ENCODE measurements at regions not wholly inside any gene's neighbourhood (a gene's known extent, or its start where the extent isn't known, plus 50 kb on each side); places are given as distances from the start of the nearest gene placed in this dataset.

DNA sequence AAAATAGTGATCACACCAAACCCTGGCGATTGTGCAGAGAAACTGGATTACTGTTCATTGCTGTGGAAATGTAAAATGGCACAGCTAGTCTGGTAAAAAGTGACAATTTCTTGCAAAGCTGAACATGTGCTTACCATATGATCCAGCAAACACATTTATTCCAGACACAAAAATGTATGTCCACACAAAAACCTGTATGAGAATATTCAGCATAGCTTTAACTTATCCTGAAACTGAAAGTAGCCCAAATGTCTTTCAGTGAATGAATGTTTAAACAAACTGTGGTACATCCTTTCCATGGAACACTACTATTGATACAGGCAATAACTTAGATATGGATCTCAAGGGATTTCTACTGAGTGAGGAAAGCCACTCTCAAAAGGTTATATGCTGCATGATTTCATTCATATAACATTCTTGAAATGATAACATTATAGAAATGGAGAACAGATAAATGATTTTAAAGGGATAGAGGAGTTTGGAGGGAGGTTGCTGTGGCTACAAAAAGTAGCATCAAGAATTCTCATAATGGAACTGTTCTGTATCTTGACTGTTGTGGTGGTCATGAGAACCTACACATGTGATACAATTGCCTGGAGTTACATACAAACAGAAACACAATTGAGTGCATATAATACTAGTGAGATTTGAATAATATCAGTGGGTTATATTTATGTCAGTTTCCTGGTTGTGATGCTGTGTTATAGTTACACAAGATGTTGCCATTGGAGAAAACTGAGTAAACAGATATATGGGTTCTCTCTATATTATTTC, 70.7 kb upstream of the DPH6 start:
- intact Hi-C loops (cut with micrococcal nuclease): no loop called here
- H3K4me2 ChIP-seq (ENCODE audit: low read length): no peak overlapping the region

DNA sequence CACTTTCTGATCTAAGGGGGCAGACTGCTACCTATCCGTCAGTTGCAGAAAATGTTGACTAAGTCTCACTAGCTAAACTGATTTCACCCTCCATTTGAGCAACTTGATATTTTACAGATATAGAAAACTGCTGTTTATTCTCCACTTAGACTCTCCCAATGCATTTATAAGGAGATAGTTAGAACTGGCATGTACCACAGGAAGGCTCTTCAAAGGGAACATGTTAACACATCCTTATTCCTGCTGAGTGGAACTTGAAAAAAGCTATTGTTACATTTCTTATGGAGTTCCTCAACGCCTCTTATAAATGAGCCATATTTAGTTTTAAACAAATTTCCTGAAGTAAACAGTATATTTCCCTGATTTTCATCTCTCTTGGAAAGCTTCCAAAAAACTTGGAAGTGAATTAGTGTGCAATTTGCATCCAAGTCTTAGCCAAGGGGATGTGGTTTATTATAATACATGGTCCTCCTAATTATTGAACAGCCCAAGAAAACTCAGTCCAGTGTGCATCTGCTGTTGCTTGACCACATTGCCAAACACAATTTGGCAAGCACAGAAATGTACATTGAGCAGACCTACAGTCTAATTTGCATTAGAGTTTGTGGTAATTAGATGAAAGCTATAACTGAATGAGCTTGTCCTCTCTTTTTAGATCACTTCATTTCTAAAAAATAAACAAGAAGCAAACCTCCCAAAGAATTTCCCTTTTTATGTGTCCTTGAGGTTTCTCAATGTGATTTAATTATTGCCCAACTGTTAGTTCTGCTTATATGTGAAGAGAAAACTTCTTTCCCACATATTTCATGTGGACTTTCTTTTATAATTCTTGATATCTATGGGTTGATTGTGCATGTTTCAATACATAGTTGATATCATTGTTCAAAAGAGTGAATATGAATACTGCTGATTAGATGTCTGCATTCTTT, 72.6 kb upstream of the DPH6 start:
- no peak overlapping the region for H3K9ac ChIP-seq (ENCODE audit: low read length)
- H3K27me3 ChIP-seq (ENCODE audit: insufficient read depth, low read length): no peaks in the 10 kb centered on the region
- H3K4me2 ChIP-seq (ENCODE audit: low read length): no peak overlapping the region
- no TSS peak for BruUV-seq (replicated peaks)
- no peak for TF ChIP-seq RAD21 (IDR thresholded peaks at IDR 0.05; ENCODE audit: low read depth)
- no peak for TF ChIP-seq SP1 (IDR thresholded peaks at IDR 0.05; ENCODE audit: low read depth)
- TF ChIP-seq EGR1 (IDR thresholded peaks at IDR 0.05; ENCODE audit: low read depth): no peak
- no peak for TF ChIP-seq SRF (IDR thresholded peaks at IDR 0.05; ENCODE audit: low read depth)
- no peak for TF ChIP-seq CEBPB (IDR thresholded peaks at IDR 0.05; ENCODE audit: low read depth)
- TF ChIP-seq JUND (IDR thresholded peaks at IDR 0.05): no peak
- no peak for TF ChIP-seq POLR2AphosphoS5 (IDR thresholded peaks at IDR 0.05; ENCODE audit: low read depth, low read length)
- TF ChIP-seq, protein P1, sequence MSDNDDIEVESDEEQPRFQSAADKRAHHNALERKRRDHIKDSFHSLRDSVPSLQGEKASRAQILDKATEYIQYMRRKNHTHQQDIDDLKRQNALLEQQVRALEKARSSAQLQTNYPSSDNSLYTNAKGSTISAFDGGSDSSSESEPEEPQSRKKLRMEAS (IDR thresholded peaks at IDR 0.05): no peak
- no peaks in the 10 kb centered on the region for H3K79me2 ChIP-seq (ENCODE audit: insufficient read depth, low read length)
- RAD21 ChIA-PET (ENCODE audit: low non-redundant PET in 1 of 2, low total read pairs in 2 of 2, uncharacterized antibody in 2 of 2, unreplicated experiment in 2 of 2): no interaction called here
- DNase-seq (ENCODE audit: low read depth, low spot score): no peak
- POLR2A ChIA-PET: no interaction called here
- no peaks in the 10 kb centered on the region for H3K9me2 ChIP-seq (ENCODE audit: insufficient read depth)
- CTCF ChIA-PET: no interaction called here
- intact Hi-C loops (cut with micrococcal nuclease): no loop called here
- H3K4me1 ChIP-seq (ENCODE audit: control insufficient read depth in 1 of 2, insufficient read depth in 2 of 2, low read length in 2 of 2): no peaks in the 10 kb centered on the region
- no peaks in the 10 kb centered on the region for H3K9me3 ChIP-seq (ENCODE audit: control insufficient read depth in 1 of 2, insufficient read depth in 1 of 2, low read depth in 1 of 2, low read length in 2 of 2)
- H4K20me1 ChIP-seq (ENCODE audit: insufficient read depth): no peaks in the 10 kb centered on the region
- ATAC-seq: no peak
- H2AFZ ChIP-seq (ENCODE audit: low read depth, low read length, poor library complexity, severe bottlenecking): no peak overlapping the region
- H3K36me3 ChIP-seq (ENCODE audit: control insufficient read depth in 1 of 2, insufficient read depth in 2 of 2, low read length in 2 of 2): no peaks in the 10 kb centered on the region
- no peak overlapping the region for H3K27ac ChIP-seq (ENCODE audit: low read depth, low read length)
- no peak overlapping the region for H3K4me3 ChIP-seq (replicated peaks in 1 of 2; ENCODE audit: low read depth in 1 of 2, low read length in 2 of 2)

More for the DNA sequence above, 70.7 kb upstream of the DPH6 start:
- Histone ChIP-seq H3K4me3 (replicated peaks in 1 of 2; ENCODE audit: low read depth in 1 of 2, low read length in 2 of 2) (no peak overlapping the region), H2AFZ (ENCODE audit: low read depth, low read length, poor library complexity, severe bottlenecking) (no peak overlapping the region), H3K36me3 (ENCODE audit: control insufficient read depth in 1 of 2, insufficient read depth in 2 of 2, low read length in 2 of 2) (no peaks in the 10 kb centered on the region), H3K79me2 (ENCODE audit: insufficient read depth, low read length) (no peaks in the 10 kb centered on the region), H3K9ac (ENCODE audit: low read length) (no peak overlapping the region), H3K9me3 (ENCODE audit: control insufficient read depth in 1 of 2, insufficient read depth in 1 of 2, low read depth in 1 of 2, low read length in 2 of 2) (no peaks in the 10 kb centered on the region), H3K9me2 (ENCODE audit: insufficient read depth) (no peaks in the 10 kb centered on the region), H4K20me1 (ENCODE audit: insufficient read depth) (no peaks in the 10 kb centered on the region), H3K27me3 (ENCODE audit: insufficient read depth, low read length) (no peaks in the 10 kb centered on the region), H3K4me1 (ENCODE audit: control insufficient read depth in 1 of 2, insufficient read depth in 2 of 2, low read length in 2 of 2) (no peaks in the 10 kb centered on the region), H3K27ac (ENCODE audit: low read depth, low read length) (no peak overlapping the region)
- TF ChIP-seq, protein P2, sequence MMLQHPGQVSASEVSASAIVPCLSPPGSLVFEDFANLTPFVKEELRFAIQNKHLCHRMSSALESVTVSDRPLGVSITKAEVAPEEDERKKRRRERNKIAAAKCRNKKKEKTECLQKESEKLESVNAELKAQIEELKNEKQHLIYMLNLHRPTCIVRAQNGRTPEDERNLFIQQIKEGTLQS (IDR thresholded peaks at IDR 0.05): no peak
- RAD21 ChIA-PET (ENCODE audit: low non-redundant PET in 1 of 2, low total read pairs in 2 of 2, uncharacterized antibody in 2 of 2, unreplicated experiment in 2 of 2): no interaction called here
- ATAC-seq (no peak), DNase-seq (ENCODE audit: low read depth, low spot score) (no peak)
- POLR2A ChIA-PET: no interaction called here
- BruUV-seq (replicated peaks): no TSS peak
- CTCF ChIA-PET: no interaction called here

Data from HCT116 (cell line).